CD4-positive, alpha-beta T cell (primary cell): ENCODE measurements at regions not wholly inside any gene's neighbourhood (a gene's known extent, or its start where the extent isn't known, plus 50 kb on each side); places are given as distances from the start of the nearest gene placed in this dataset.

Source experiments
- ATAC-seq: fragments of 200-7000 bp; cut with Tn5 transposase; one replicate; pipeline ENCODE4 v1.10.0; 2022; ENCODE audit warnings: mild to moderate bottlenecking; ENCODE audit not compliant: poor library complexity
- CTCF ChIA-PET: fragments of 350-600 bp; sonication (Branson Sonifier 250); formaldehyde crosslinking; loops from one replicate; lab custom pipeline; 2021; ENCODE audit warnings: antibody characterized with exemption, inconsistent platforms; lab: Charles Lee
- POLR2A ChIA-PET: fragments of 350-600 bp; sonication (Branson Sonifier 250); formaldehyde crosslinking; loops from one replicate; lab custom pipeline; 2021; ENCODE audit warnings: antibody characterized with exemption, inconsistent platforms; lab: Charles Lee
- DNase-seq, 14 experiments: peaks; one replicate each; pipeline ENCODE4 v3.0.0-alpha.2; 2013 to 2020; ENCODE audit warnings: mixed read lengths in 2 of 14
- H3K27ac ChIP-seq, 2 donors: one replicate each; pipeline versions ENCODE4 v1.5.1 to v1.7.0; 2013; ENCODE audit warnings: low read length in 2 of 2, low read depth in 1 of 2, mild to moderate bottlenecking in 1 of 2
- H3K27me3 ChIP-seq, 2 experiments: 1 replicate in 1 of 2; 2 replicates in 1 of 2; pipeline versions ENCODE4 v1.6.1 to v1.7.0; 2013; ENCODE audit warnings: low read length in 2 of 2, control low read depth in 1 of 2, mild to moderate bottlenecking in 1 of 2, moderate library complexity in 1 of 2; ENCODE audit not compliant: insufficient read depth in 2 of 2, control insufficient read depth in 1 of 2
- H3K36me3 ChIP-seq: one replicate; pipeline ENCODE4 v1.6.1; 2013; ENCODE audit warnings: low read length, control low read depth; ENCODE audit not compliant: insufficient read depth
- H3K4me1 ChIP-seq: one replicate; pipeline ENCODE4 v1.6.1; 2013; ENCODE audit warnings: low read length, control low read depth; ENCODE audit not compliant: insufficient read depth
- H3K4me3 ChIP-seq: one replicate; pipeline ENCODE4 v1.5.1; 2013; ENCODE audit warnings: mild to moderate bottlenecking, low read length, moderate library complexity
- H3K9me3 ChIP-seq, 2 experiments: 1 replicate in 1 of 2; 2 replicates in 1 of 2; pipeline versions ENCODE4 v1.6.1 to v1.7.0; 2013; ENCODE audit warnings: low read length in 2 of 2, mild to moderate bottlenecking in 2 of 2, control low read depth in 1 of 2, moderate library complexity in 1 of 2; ENCODE audit not compliant: control insufficient read depth in 1 of 2, insufficient read depth in 1 of 2
- H3K27ac Mint-ChIP-seq: one replicate; pipeline ENCODE4 v1.8.0; 2020; ENCODE audit warnings: mixed read lengths
- H3K27me3 Mint-ChIP-seq: one replicate; pipeline ENCODE4 v1.8.0; 2021; ENCODE audit warnings: mixed read lengths
- H3K36me3 Mint-ChIP-seq: one replicate; pipeline ENCODE4 v1.8.0; 2021; ENCODE audit warnings: low read depth, mixed read lengths
- H3K4me1 Mint-ChIP-seq: one replicate; pipeline ENCODE4 v1.8.0; 2021; ENCODE audit warnings: low read depth, mixed read lengths
- H3K4me3 Mint-ChIP-seq: one replicate; pipeline ENCODE4 v1.8.0; 2020; ENCODE audit warnings: mild to moderate bottlenecking, mixed read lengths
- H3K9me3 Mint-ChIP-seq: one replicate; pipeline ENCODE4 v1.8.0; 2020; ENCODE audit warnings: mixed read lengths
- CTCF ChIP-seq: fragments of 200-600 bp; IDR thresholded peaks from one replicate; pipeline ENCODE4 v1.8.0; 2022; ENCODE audit warnings: antibody characterized with exemption, mild to moderate bottlenecking
- intact Hi-C, 2 experiments: fragments of 100-400 bp; cut with DNase I in 1 of 2; cut with micrococcal nuclease in 1 of 2; formaldehyde crosslinking; loops; one replicate each; pipeline versions ENCODE4 v1.15.1 to v1.9.0; 2023 to 2025; cut with DNase I, micrococcal nuclease

GRCh38 chr15:35755237-35755802, 209.4 kb upstream of the DPH6 start:
- DNase-seq, result no peak
- no peak for TF ChIP-seq CTCF
- Histone ChIP-seq H3K4me1 (no peaks in the 10 kb centered on the region), H3K9me3 (no peaks in the 10 kb centered on the region), H3K4me3 (no peak overlapping the region), H3K36me3 (no peaks in the 10 kb centered on the region), H3K27me3 (no peaks in the 10 kb centered on the region), H3K27ac (no peak overlapping the region)
- Mint-ChIP-seq H3K9me3 (no peaks in the 10 kb centered on the region), H3K27me3 (peaks cover 16% of the 10 kb centered on the region), H3K27ac (no peak overlapping the region), H3K36me3 (no peaks in the 10 kb centered on the region), H3K4me1 (no peaks in the 10 kb centered on the region), H3K4me3 (no peak overlapping the region)
- ATAC-seq, result no peak
- intact Hi-C loops, result no loop called here
- CTCF ChIA-PET, result no interaction called here
- POLR2A ChIA-PET, result no interaction called here

GRCh38 chr15:35756623-35757022, 210.7 kb upstream of the DPH6 start:
- DNase-seq (no peak), ATAC-seq (no peak)
- Mint-ChIP-seq H3K4me3 (no peak overlapping the region), H3K27me3 (peaks cover 8% of the 10 kb centered on the region), H3K9me3 (no peaks in the 10 kb centered on the region), H3K36me3 (no peaks in the 10 kb centered on the region), H3K4me1 (no peaks in the 10 kb centered on the region), H3K27ac (no peak overlapping the region)
- Histone ChIP-seq H3K36me3 (no peaks in the 10 kb centered on the region), H3K27me3 (no peaks in the 10 kb centered on the region), H3K27ac (no peak overlapping the region), H3K4me1 (no peaks in the 10 kb centered on the region), H3K4me3 (no peak overlapping the region), H3K9me3 (no peaks in the 10 kb centered on the region)
- POLR2A ChIA-PET, result no interaction called here
- TF ChIP-seq CTCF, result no peak
- CTCF ChIA-PET, result no interaction called here
- intact Hi-C loops, result no loop called here

GRCh38 chr15:35757361-35757760, 211.4 kb upstream of the DPH6 start:
- intact Hi-C loops, result no loop called here
- no peaks in the 10 kb centered on the region for H3K4me1 ChIP-seq
- CTCF ChIA-PET, result no interaction called here

More at GRCh38 chr15:35757361-35757760, 211.4 kb upstream of the DPH6 start:
- Mint-ChIP-seq H3K9me3 (no peaks in the 10 kb centered on the region), H3K4me3 (no peak overlapping the region), H3K27me3 (peaks cover 5% of the 10 kb centered on the region), H3K27ac (no peak overlapping the region), H3K36me3 (no peaks in the 10 kb centered on the region), H3K4me1 (no peaks in the 10 kb centered on the region)
- H3K36me3 ChIP-seq, result no peaks in the 10 kb centered on the region
- POLR2A ChIA-PET, result no interaction called here
- DNase-seq, result no peak
- H3K9me3 ChIP-seq, result no peaks in the 10 kb centered on the region
- ATAC-seq, result no peak
- H3K27me3 ChIP-seq, result no peaks in the 10 kb centered on the region
- no peak overlapping the region for H3K4me3 ChIP-seq
- H3K27ac ChIP-seq, result no peak overlapping the region
- no peak for TF ChIP-seq CTCF
